Esophagus squamous epithelium (tissue), 5 donors: ENCODE measurements at regions not wholly inside any gene's neighbourhood (a gene's known extent, or its start where the extent isn't known, plus 50 kb on each side); places are given as distances from the start of the nearest gene placed in this dataset.

Source experiments
- DNase-seq: peaks from one replicate; lab custom pipeline; 2025; lab: John Stamatoyannopoulos, UW
- H3K27ac ChIP-seq, 4 donors: fragments of 200-600 bp; sonication (generic); one replicate each; pipeline ENCODE4 v1.5.1; 2016 to 2019; ENCODE audit warnings: mild to moderate bottlenecking in 1 of 4
- H3K27me3 ChIP-seq, 4 donors: fragments of 200-600 bp; sonication (generic); 1 replicate in 3 of 4; 2 replicates in 1 of 4; pipeline versions ENCODE4 v1.5.1 to v1.6.0; 2017 to 2021; ENCODE audit warnings: antibody characterized with exemption in 1 of 4
- H3K36me3 ChIP-seq, 3 donors: fragments of 200-600 bp; sonication (generic); one replicate each; pipeline ENCODE4 v1.5.1; 2016 to 2019
- H3K4me1 ChIP-seq, 3 donors: fragments of 200-600 bp; sonication (generic); one replicate each; pipeline ENCODE4 v1.5.1; 2017 to 2019
- H3K4me3 ChIP-seq, 4 donors: fragments of 200-600 bp; sonication (generic); 1 replicate in 3 of 4; 2 replicates in 1 of 4; pipeline ENCODE4 v1.5.1; 2016 to 2019; ENCODE audit warnings: mild to moderate bottlenecking in 2 of 4, moderate library complexity in 1 of 4
- H3K9me3 ChIP-seq, 3 donors: fragments of 200-600 bp; sonication (generic); one replicate each; pipeline ENCODE4 v1.5.1; 2016 to 2019
- CTCF ChIP-seq, 6 experiments: fragments of 450-650 bp in 4 of 6; fragments of 200-600 bp in 2 of 6; sonication (generic) in 2 of 6; IDR thresholded peaks; one replicate each; pipeline ENCODE4 v1.5.1; 2016 to 2019; ENCODE audit warnings: antibody characterized with exemption in 6 of 6, mild to moderate bottlenecking in 4 of 6, moderate library complexity in 4 of 6
- POLR2A ChIP-seq, 4 donors: fragments of 450-650 bp; IDR thresholded peaks; one replicate each; pipeline ENCODE4 v1.6.1; 2017; ENCODE audit warnings: antibody characterized with exemption in 4 of 4, mild to moderate bottlenecking in 4 of 4, moderate library complexity in 3 of 4
- WGBS, 2 donors: methylation state at CpG; one replicate each; pipeline ENCODE4 v1.1.5; 2018; 5-methylcytosine and 5-hydroxymethylcytosine counted together
- intact Hi-C: fragments of 100-400 bp; cut with DNase I; formaldehyde crosslinking; loops from one replicate; pipeline ENCODE4 v1.15.0; 2022
- donor health status: DM: yes; HTN: yes; CAD: no.

DNA sequence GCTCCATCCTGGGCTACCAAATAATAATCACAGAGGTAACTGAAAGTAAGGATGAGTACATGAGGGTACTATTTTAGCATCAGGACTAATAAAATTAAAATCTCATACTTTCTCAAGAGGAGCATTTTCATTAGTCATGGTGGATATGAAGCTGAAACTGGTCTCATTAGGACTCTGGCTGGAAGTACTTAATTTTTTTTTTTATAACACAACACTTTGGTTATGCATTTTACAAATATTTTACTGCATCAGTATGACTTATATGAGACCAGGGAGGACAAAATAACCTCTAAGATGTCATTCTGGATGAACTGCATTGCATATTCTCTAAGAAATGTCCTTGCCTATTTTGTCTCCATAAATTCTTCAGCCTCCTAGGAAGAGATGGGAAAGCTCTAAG is 290.9 kb downstream of the HLX start:
- Histone ChIP-seq H3K27me3 (no peaks in the 10 kb centered on the region), H3K4me1 (no peaks in the 10 kb centered on the region), H3K36me3 (no peaks in the 10 kb centered on the region), H3K9me3 (no peaks in the 10 kb centered on the region), H3K4me3 (no peak overlapping the region), H3K27ac (no peak overlapping the region)
- intact Hi-C loops = no loop called here
- no peak for TF ChIP-seq POLR2A (IDR thresholded peaks at IDR 0.05)
- TF ChIP-seq CTCF (IDR thresholded peaks at IDR 0.05) = no peak
- no peak for DNase-seq

GRCh38 chr1:221171768-221172167 is 292.5 kb downstream of the HLX start:
- H3K36me3 ChIP-seq = no peaks in the 10 kb centered on the region
- H3K9me3 ChIP-seq = no peaks in the 10 kb centered on the region
- H3K4me1 ChIP-seq = no peaks in the 10 kb centered on the region
- H3K27ac ChIP-seq = no peak overlapping the region
- WGBS, 2 donors = 60 to 81% methylated on average over 2 of the region's 2 CpGs
- no peak overlapping the region for H3K4me3 ChIP-seq
- H3K27me3 ChIP-seq = no peaks in the 10 kb centered on the region
- DNase-seq = no peak
- TF ChIP-seq POLR2A (IDR thresholded peaks at IDR 0.05) (no peak), CTCF (IDR thresholded peaks at IDR 0.05) (no peak)
- intact Hi-C loops = no loop called here

- TF ChIP-seq POLR2A (IDR thresholded peaks at IDR 0.05) = no peak
- no peak for TF ChIP-seq CTCF (IDR thresholded peaks at IDR 0.05)
- no peaks in the 10 kb centered on the region for H3K9me3 ChIP-seq
- intact Hi-C loops = no loop called here
- H3K27me3 ChIP-seq = no peaks in the 10 kb centered on the region
- no peaks in the 10 kb centered on the region for H3K36me3 ChIP-seq
- no peak overlapping the region for H3K4me3 ChIP-seq
- no peak overlapping the region for H3K27ac ChIP-seq
- no peaks in the 10 kb centered on the region for H3K4me1 ChIP-seq
- DNase-seq = no peak
- WGBS, 2 donors = 86 to 88% methylated on average over 1 of the region's 1 CpG
These were observed 293.6 kb downstream of the HLX start for GRCh38 chr1:221172841-221173240.

GRCh38 chr1:221174330-221174993 is 295.2 kb downstream of the HLX start:
- WGBS, 2 donors = 41 to 61% methylated on average over 5 to 8 of the region's 8 CpGs
- Histone ChIP-seq H3K4me1 (no peaks in the 10 kb centered on the region), H3K4me3 (no peak overlapping the region), H3K27me3 (no peaks in the 10 kb centered on the region), H3K36me3 (no peaks in the 10 kb centered on the region), H3K9me3 (no peaks in the 10 kb centered on the region), H3K27ac (no peak overlapping the region)
- DNase-seq = no peak
- intact Hi-C loops = no loop called here
- TF ChIP-seq CTCF (IDR thresholded peaks at IDR 0.05) (no peak), POLR2A (IDR thresholded peaks at IDR 0.05) (no peak)

DNA sequence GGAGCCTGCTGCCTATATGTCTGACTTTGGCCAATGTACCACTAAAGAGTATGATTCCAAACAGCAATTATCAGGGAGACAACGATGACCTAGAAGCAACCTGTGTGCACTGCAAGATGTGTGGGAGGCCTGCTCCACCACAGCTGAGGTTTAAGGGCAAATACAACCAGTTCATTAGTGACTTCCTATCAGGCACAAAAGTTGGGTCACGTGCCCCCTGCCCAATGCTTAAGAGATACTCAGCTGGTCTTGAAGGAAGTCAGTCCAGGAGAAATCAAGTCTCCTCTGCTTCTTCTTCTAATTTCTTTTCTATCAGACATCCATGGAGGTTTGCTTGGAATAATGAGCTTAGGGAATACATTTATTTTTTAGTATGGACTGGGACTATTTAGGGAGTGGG is 296.0 kb downstream of the HLX start:
- Histone ChIP-seq H3K4me1 (no peaks in the 10 kb centered on the region), H3K27ac (no peak overlapping the region), H3K9me3 (no peaks in the 10 kb centered on the region), H3K36me3 (no peaks in the 10 kb centered on the region), H3K27me3 (no peaks in the 10 kb centered on the region), H3K4me3 (no peak overlapping the region)
- DNase-seq = no peak
- TF ChIP-seq CTCF (IDR thresholded peaks at IDR 0.05) (no peak), POLR2A (IDR thresholded peaks at IDR 0.05) (no peak)
- 73 to 89% methylated on average over 2 of the region's 2 CpGs for WGBS, 2 donors
- intact Hi-C loops = no loop called here
